Stomach (tissue), 4 donors: ENCODE measurements at regions not wholly inside any gene's neighbourhood (a gene's known extent, or its start where the extent isn't known, plus 50 kb on each side); places are given as distances from the start of the nearest gene placed in this dataset.

Experiments
- EP300 ChIP-seq: sonication (generic); formaldehyde crosslinking; IDR thresholded peaks from one replicate; pipeline ENCODE4 v1.6.1; 2017; ENCODE audit warnings: antibody characterized with exemption
- POLR2A ChIP-seq, 4 donors: fragments of 450-650 bp; IDR thresholded peaks; one replicate each; pipeline ENCODE4 v1.6.1; 2016; ENCODE audit warnings: antibody characterized with exemption in 4 of 4, control low read depth in 2 of 4, mild to moderate bottlenecking in 1 of 4, moderate library complexity in 1 of 4
- TF ChIP-seq, protein P1 (sequence below), 7 experiments: fragments of 450-650 bp in 4 of 7; fragments of 200-600 bp in 3 of 7; sonication (generic) in 3 of 7; IDR thresholded peaks; one replicate each; pipeline ENCODE4 v1.5.1; 2016 to 2019; ENCODE audit warnings: antibody characterized with exemption in 7 of 7, control low read depth in 2 of 7, mild to moderate bottlenecking in 1 of 7

DNA sequence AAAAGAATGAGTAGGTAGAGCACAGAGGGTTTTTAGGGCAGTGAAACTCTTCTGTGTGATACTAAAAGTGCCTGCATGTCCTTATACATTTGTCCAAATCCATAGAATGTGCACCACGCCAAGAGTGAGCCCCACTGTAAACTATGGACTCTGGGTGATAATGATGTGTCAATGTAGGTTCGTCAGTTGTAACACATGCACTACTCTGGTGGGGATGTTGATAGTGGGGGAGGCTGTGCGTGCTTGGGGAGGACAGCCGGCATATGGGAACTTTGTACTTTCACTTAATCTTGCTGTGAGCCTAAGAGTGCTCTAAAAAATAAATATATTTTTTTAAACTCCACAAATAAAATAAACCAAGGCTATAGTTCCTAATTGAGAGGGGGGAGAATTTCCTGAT is 319.2 kb downstream of the SHQ1 start:
- TF ChIP-seq EP300 = no peak
- no peak for TF ChIP-seq POLR2A (IDR thresholded peaks at IDR 0.05)
- TF ChIP-seq, protein P1, sequence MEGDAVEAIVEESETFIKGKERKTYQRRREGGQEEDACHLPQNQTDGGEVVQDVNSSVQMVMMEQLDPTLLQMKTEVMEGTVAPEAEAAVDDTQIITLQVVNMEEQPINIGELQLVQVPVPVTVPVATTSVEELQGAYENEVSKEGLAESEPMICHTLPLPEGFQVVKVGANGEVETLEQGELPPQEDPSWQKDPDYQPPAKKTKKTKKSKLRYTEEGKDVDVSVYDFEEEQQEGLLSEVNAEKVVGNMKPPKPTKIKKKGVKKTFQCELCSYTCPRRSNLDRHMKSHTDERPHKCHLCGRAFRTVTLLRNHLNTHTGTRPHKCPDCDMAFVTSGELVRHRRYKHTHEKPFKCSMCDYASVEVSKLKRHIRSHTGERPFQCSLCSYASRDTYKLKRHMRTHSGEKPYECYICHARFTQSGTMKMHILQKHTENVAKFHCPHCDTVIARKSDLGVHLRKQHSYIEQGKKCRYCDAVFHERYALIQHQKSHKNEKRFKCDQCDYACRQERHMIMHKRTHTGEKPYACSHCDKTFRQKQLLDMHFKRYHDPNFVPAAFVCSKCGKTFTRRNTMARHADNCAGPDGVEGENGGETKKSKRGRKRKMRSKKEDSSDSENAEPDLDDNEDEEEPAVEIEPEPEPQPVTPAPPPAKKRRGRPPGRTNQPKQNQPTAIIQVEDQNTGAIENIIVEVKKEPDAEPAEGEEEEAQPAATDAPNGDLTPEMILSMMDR (IDR thresholded peaks at IDR 0.05) = no peak
